ENCODE measurements at regions not wholly inside any gene's neighbourhood (a gene's known extent, or its start where the extent isn't known, plus 50 kb on each side); places are given as distances from the start of the nearest gene placed in this dataset.

DNA sequence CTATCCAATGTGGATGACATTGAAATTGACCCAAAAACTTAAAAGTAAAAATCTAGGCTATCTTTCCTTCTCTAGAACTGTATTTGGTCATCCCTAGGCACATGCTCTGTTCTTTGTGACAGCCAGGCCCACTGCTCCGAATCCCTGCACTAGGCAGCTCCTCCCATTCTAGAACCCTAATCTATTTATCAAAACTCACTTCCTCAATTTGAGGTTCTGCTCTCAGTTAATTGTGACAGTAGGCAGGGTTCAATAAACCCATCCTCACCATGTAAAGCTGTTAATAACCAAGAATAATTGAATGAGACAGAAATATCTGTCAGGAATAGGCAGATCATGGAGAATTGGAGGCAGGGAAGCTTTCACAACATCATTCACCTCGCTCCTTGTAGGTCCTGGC, 51.9 kb upstream of the IRF2 start:
- H2BK5ac ChIP-seq (ENCODE audit: low read depth, low read length) = no peak overlapping the region
- H3K9ac ChIP-seq (replicated peaks in 1 of 4; ENCODE audit: extremely low read depth in 1 of 4, low read depth in 3 of 4, low read length in 3 of 4) = no peak overlapping the region
- FAIRE-seq = no peak
- H3K14ac ChIP-seq (ENCODE audit: insufficient read length) = no peak overlapping the region
- ChIA-PET POLR2A (ENCODE audit: partially characterized antibody) (no interaction called here), CTCF (ENCODE audit: partially characterized antibody) (interaction anchor here (1.2 to 1.5 kb wide), 3 partner anchors 13 to 431 kb away, joined by 3 to 4 read pairs (median 3); no protein-coding TSS in a partner anchor)
- no peaks in the 10 kb centered on the region for H3K23me2 ChIP-seq (ENCODE audit: low read depth, low read length)
- WGBS, 2 experiments (ENCODE audit: extremely low coverage in 1 of 2, insufficient coverage in 1 of 2, insufficient read length in 1 of 2, insufficient replicate concordance in 2 of 2, low coverage in 1 of 2, low lambda C conversion rate in 2 of 2, missing lambda C conversion rate in 1 of 2) = 89% methylated on average over 2 of the region's 2 CpGs; no CpG with 5 or more reads in 1 of the 2 experiments
- H3K56ac ChIP-seq (replicated peaks; ENCODE audit: insufficient read length, low read depth, low read length) = no peak overlapping the region
- no peak overlapping the region for H4K8ac ChIP-seq (ENCODE audit: extremely low read depth, insufficient read depth, low read length)
- H4K91ac ChIP-seq (replicated peaks; ENCODE audit: insufficient read length, low read length) = no peak overlapping the region
- H2BK20ac ChIP-seq (ENCODE audit: low read length) = no peak overlapping the region
- no peak for DNase-seq (ENCODE audit: low read depth in 1 of 2, low spot score in 2 of 2)
- H3K18ac ChIP-seq (ENCODE audit: extremely low read depth, low read length) = no peak overlapping the region
- no peak overlapping the region for H3K27ac ChIP-seq (ENCODE audit: low read depth, low read length)
- no peak overlapping the region for H2AK5ac ChIP-seq (ENCODE audit: low read depth, low read length)
- H2BK12ac ChIP-seq (ENCODE audit: low read depth, low read length) = no peak overlapping the region
- no peaks in the 10 kb centered on the region for H3K79me1 ChIP-seq (ENCODE audit: low read depth, low read length)
- H3K4me3 ChIP-seq (ENCODE audit: extremely low read depth in 1 of 4, insufficient read depth in 2 of 4, low read depth in 3 of 4, low read length in 4 of 4) = no peak overlapping the region
- no peak overlapping the region for H3K4ac ChIP-seq (replicated peaks; ENCODE audit: insufficient read length, low read depth, low read length)
- no peaks in the 10 kb centered on the region for H3K9me3 ChIP-seq (ENCODE audit: insufficient read depth in 2 of 2, low read depth in 1 of 2, low read length in 1 of 2)
- no peak overlapping the region for H3K4me2 ChIP-seq (ENCODE audit: insufficient read depth in 1 of 2, low read depth in 2 of 2, low read length in 2 of 2)
- no peak overlapping the region for H2BK120ac ChIP-seq (replicated peaks; ENCODE audit: low read depth, low read length)
- H3K79me2 ChIP-seq (ENCODE audit: control insufficient read depth in 1 of 2, insufficient read depth in 2 of 2, low read length in 2 of 2) = no peaks in the 10 kb centered on the region
- no peaks in the 10 kb centered on the region; a peak in 1 of 8 replicates for H3K36me3 ChIP-seq (ENCODE audit: control insufficient read depth in 2 of 4, insufficient read depth in 4 of 4, low read length in 3 of 4)
- H3K23ac ChIP-seq (ENCODE audit: insufficient read length) = no peak overlapping the region
- no peak overlapping the region for H2BK15ac ChIP-seq (ENCODE audit: low read length)
- H4K20me1 ChIP-seq (replicated peaks in 1 of 2; ENCODE audit: control insufficient read depth in 1 of 2, insufficient read depth in 2 of 2, low read length in 2 of 2) = no peaks in the 10 kb centered on the region
- H3K4me1 ChIP-seq (replicated peaks in 1 of 4; ENCODE audit: control insufficient read depth in 3 of 4, insufficient read depth in 4 of 4, low read length in 3 of 4) = no peaks in the 10 kb centered on the region
- no peak overlapping the region for H4K5ac ChIP-seq (ENCODE audit: insufficient read length, low read depth, low read length)
- no peak overlapping the region for H2AFZ ChIP-seq (ENCODE audit: low read length)
- H3K27me3 ChIP-seq (replicated peaks in 1 of 4; ENCODE audit: control insufficient read depth in 3 of 4, extremely low read depth in 1 of 4, insufficient read depth in 3 of 4, low read length in 3 of 4) = no peaks in the 10 kb centered on the region
- no peak for TF ChIP-seq ZNF274 (IDR thresholded peaks at IDR 0.05; ENCODE audit: borderline replicate concordance, extremely low read depth, low read length)
- no peak for TF ChIP-seq PHF8 (conservative IDR thresholded peaks at IDR 0.05; ENCODE audit: low read depth, low read length)
- TF ChIP-seq BRCA1 (IDR thresholded peaks at IDR 0.05; ENCODE audit: low read depth, low read length) = no peak
- no peak for TF ChIP-seq SAP30 (IDR thresholded peaks at IDR 0.05; ENCODE audit: insufficient read depth, insufficient replicate concordance, low read length)
- TF ChIP-seq KDM4A (IDR thresholded peaks at IDR 0.05; ENCODE audit: low read depth, low read length, severe bottlenecking) = no peak
- TF ChIP-seq MAFK (IDR thresholded peaks at IDR 0.05; ENCODE audit: low read depth, low read length) = no peak
- no peak for TF ChIP-seq EP300 (IDR thresholded peaks at IDR 0.05; ENCODE audit: borderline replicate concordance in 1 of 2, low read depth in 2 of 2, low read length in 2 of 2)
- no peak for TF ChIP-seq FOSL1 (IDR thresholded peaks at IDR 0.05; ENCODE audit: insufficient read depth, low read depth, low read length)
- no peak for TF ChIP-seq POLR2AphosphoS5 (IDR thresholded peaks at IDR 0.05; ENCODE audit: low read depth, low read length)
- TF ChIP-seq, protein P1, sequence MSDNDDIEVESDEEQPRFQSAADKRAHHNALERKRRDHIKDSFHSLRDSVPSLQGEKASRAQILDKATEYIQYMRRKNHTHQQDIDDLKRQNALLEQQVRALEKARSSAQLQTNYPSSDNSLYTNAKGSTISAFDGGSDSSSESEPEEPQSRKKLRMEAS (IDR thresholded peaks at IDR 0.05) = no peak
- no peak for TF ChIP-seq SRF (IDR thresholded peaks at IDR 0.05; ENCODE audit: low read depth, low read length)
- TF ChIP-seq JUND (IDR thresholded peaks at IDR 0.05; ENCODE audit: low read length) = no peak
- TF ChIP-seq RFX5 (IDR thresholded peaks at IDR 0.05; ENCODE audit: borderline replicate concordance, low read depth, low read length) = no peak
- TF ChIP-seq RBBP5 (IDR thresholded peaks at IDR 0.05; ENCODE audit: borderline replicate concordance, low read depth, low read length) = no peak
- TF ChIP-seq SIRT6 (IDR thresholded peaks at IDR 0.05; ENCODE audit: low read length) = no peak
